HepG2 (cell line): ENCODE measurements at regions not wholly inside any gene's neighbourhood (a gene's known extent, or its start where the extent isn't known, plus 50 kb on each side); places are given as distances from the start of the nearest gene placed in this dataset.
A peak's percentile ranks its signal among the peaks of the same experiment; 100 is the strongest.

Experiments used
- ATAC-seq: fragments of 200-7000 bp; cut with Tn5 transposase; 3 replicates; pipeline ENCODE4 v1.9.1; 2020; ENCODE audit warnings: mild to moderate bottlenecking, moderate library complexity
- BruUV-seq: library from RNA; stranded (reverse); fragments of 400-500 nt; replicated peaks from 2 replicates; lab custom pipeline; 2021; lab: Mats Ljungman, UMichigan
- CTCF ChIA-PET: fragments of 300-600 bp; formaldehyde crosslinking; extraction: SDS; loops from one replicate; lab custom pipeline; 2021; ENCODE audit warnings: low total read pairs, inconsistent platforms, low intra/inter-chr PET ratio; lab: Yijun Ruan, JAX
- POLR2A ChIA-PET: fragments of 350-600 bp; sonication (Branson Sonifier 250); formaldehyde crosslinking; loops from one replicate; lab custom pipeline; 2020; ENCODE audit warnings: antibody characterized with exemption, inconsistent platforms; lab: Yijun Ruan, JAX
- DNase-seq: peaks from one replicate; pipeline ENCODE4 v3.0.0-alpha.2; 2015; ENCODE audit warnings: low spot score
- FAIRE-seq: peaks from 3 replicates; lab custom pipeline; 2011; peaks lifted over from hg19 to GRCh38; lab: Jason Lieb, UNC
- H2AFZ ChIP-seq: one replicate; pipeline ENCODE4 v1.6.1; 2011; ENCODE audit warnings: low read length, inconsistent platforms
- H3K27ac ChIP-seq: fragments of 300-600 bp; 3 replicates; pipeline ENCODE4 v1.8.0; 2011; ENCODE audit warnings: mixed run types, mild to moderate bottlenecking, mixed read lengths, low read length, inconsistent platforms; ENCODE audit not compliant: insufficient read depth; ENCODE audit errors: extremely low read length
- H3K27me3 ChIP-seq, 2 experiments: fragments of 200-600 bp in 1 of 2; 2 replicates in 1 of 2; 3 replicates in 1 of 2; pipeline versions ENCODE4 v1.6.0 to v1.8.0; 2011; ENCODE audit warnings: low read length in 2 of 2, mild to moderate bottlenecking in 2 of 2, moderate library complexity in 2 of 2, inconsistent platforms in 1 of 2; ENCODE audit not compliant: insufficient read depth in 2 of 2, control insufficient read depth in 1 of 2
- H3K36me3 ChIP-seq, 2 experiments: fragments of 200-600 bp in 1 of 2; replicated peaks in 1 of 2; 2 replicates in 1 of 2; 3 replicates in 1 of 2; pipeline versions ENCODE4 v1.5.1 to v1.8.0; 2011; ENCODE audit warnings: low read length in 2 of 2, inconsistent platforms in 1 of 2; ENCODE audit not compliant: insufficient read depth in 2 of 2, control insufficient read depth in 1 of 2
- H3K4me1 ChIP-seq: 2 replicates; pipeline ENCODE4 v1.5.1; 2012; ENCODE audit warnings: low read length, inconsistent platforms; ENCODE audit not compliant: insufficient read depth
- H3K4me2 ChIP-seq: 2 replicates; pipeline ENCODE4 v1.6.0; 2011; ENCODE audit warnings: low read depth, low read length, inconsistent platforms
- H3K4me3 ChIP-seq, 3 experiments: fragments of 200-600 bp in 1 of 3; sonication (generic), shearing (Covaris generic) in 1 of 3; replicated peaks in 1 of 3; 2 replicates each; pipeline ENCODE4 v1.5.1; 2011 to 2016; ENCODE audit warnings: low read length in 3 of 3, inconsistent platforms in 2 of 3, low read depth in 2 of 3, mild to moderate bottlenecking in 2 of 3, control low read depth in 1 of 3, mixed read lengths in 1 of 3; ENCODE audit not compliant: insufficient read depth in 1 of 3
- H3K79me2 ChIP-seq: one replicate; pipeline ENCODE4 v1.6.1; 2011; ENCODE audit warnings: low read length, inconsistent platforms; ENCODE audit not compliant: insufficient read depth
- H3K9ac ChIP-seq: 2 replicates; pipeline ENCODE4 v1.6.0; 2011; ENCODE audit warnings: mild to moderate bottlenecking, low read depth, low read length, inconsistent platforms; ENCODE audit not compliant: insufficient read depth
- H3K9me3 ChIP-seq: 2 replicates; pipeline ENCODE4 v1.5.1; 2012; ENCODE audit warnings: mild to moderate bottlenecking, low read length
- H4K20me1 ChIP-seq: 2 replicates; pipeline ENCODE4 v1.6.0; 2011; ENCODE audit warnings: inconsistent platforms, mild to moderate bottlenecking, low read length, moderate library complexity; ENCODE audit not compliant: insufficient read depth
- ATF7 ChIP-seq, 2 experiments: fragments of 450-650 bp in 1 of 2; sonication (generic) in 1 of 2; formaldehyde crosslinking in 1 of 2; IDR thresholded peaks; 2 replicates each; pipeline versions ENCODE4 v1.4.0 to v1.6.1; 2016 to 2020; ENCODE audit warnings: antibody characterized with exemption in 1 of 2, mild to moderate bottlenecking in 1 of 2, missing genetic modification reagents in 1 of 2
- BRD4 ChIP-seq: sonication (generic); formaldehyde crosslinking; IDR thresholded peaks from 2 replicates; pipeline ENCODE4 v1.4.0; 2020; ENCODE audit warnings: missing genetic modification reagents
- CCAR2 ChIP-seq: fragments of 200-400 bp; formaldehyde crosslinking; optimal IDR thresholded peaks from 2 replicates; pipeline ENCODE3; 2018; ENCODE audit warnings: low read depth, mild to moderate bottlenecking, low read length, moderate library complexity
- FIP1L1 ChIP-seq: fragments of 200-400 bp; formaldehyde crosslinking; IDR thresholded peaks from 2 replicates; pipeline ENCODE4 v1.6.1; 2018; ENCODE audit warnings: low read depth, mild to moderate bottlenecking, low read length, moderate library complexity, borderline replicate concordance; ENCODE audit not compliant: insufficient read depth
- GABPA ChIP-seq, 2 experiments: IDR thresholded peaks; 2 replicates each; pipeline ENCODE4 v1.6.1; 2011 to 2016; ENCODE audit warnings: low read depth in 2 of 2, low read length in 1 of 2, missing biosample characterization in 1 of 2, missing genetic modification characterization in 1 of 2
- KLF16 ChIP-seq, 2 experiments: sonication (generic) in 1 of 2; formaldehyde crosslinking in 1 of 2; IDR thresholded peaks; 2 replicates each; pipeline versions ENCODE4 v1.6.1 to v1.8.0; 2016 to 2023; ENCODE audit warnings: missing genetic modification reagents in 2 of 2, missing compliant biosample characterization in 1 of 2
- MEIS2 ChIP-seq: sonication (generic); formaldehyde crosslinking; IDR thresholded peaks from 2 replicates; pipeline ENCODE4 v1.9.0; 2021; ENCODE audit warnings: mild to moderate bottlenecking, missing genetic modification reagents
- NR1H2 ChIP-seq: sonication (generic); formaldehyde crosslinking; IDR thresholded peaks from 2 replicates; pipeline ENCODE4 v1.8.1; 2022; ENCODE audit warnings: low read depth, missing genetic modification reagents, borderline replicate concordance
- SNRNP70 ChIP-seq: fragments of 200-400 bp; formaldehyde crosslinking; IDR thresholded peaks from 2 replicates; pipeline ENCODE4 v1.6.1; 2017; ENCODE audit warnings: mild to moderate bottlenecking, low read depth, low read length, moderate library complexity
- TBX3 ChIP-seq: fragments of 450-650 bp; IDR thresholded peaks from 2 replicates; pipeline ENCODE4 v1.6.1; 2017; ENCODE audit warnings: antibody characterized with exemption, mild to moderate bottlenecking, inconsistent platforms, borderline replicate concordance
- ZBTB1 ChIP-seq: sonication (generic); formaldehyde crosslinking; IDR thresholded peaks from 2 replicates; pipeline ENCODE4 v1.4.0; 2020; ENCODE audit warnings: missing genetic modification reagents, borderline replicate concordance
- ZBTB44 ChIP-seq: sonication (generic); formaldehyde crosslinking; IDR thresholded peaks from 2 replicates; pipeline ENCODE4 v1.4.0; 2020; ENCODE audit warnings: missing genetic modification reagents
- ZNF337 ChIP-seq: sonication (generic); formaldehyde crosslinking; IDR thresholded peaks from 2 replicates; pipeline ENCODE4 v1.5.1; 2020; ENCODE audit warnings: missing genetic modification reagents, low read depth, mild to moderate bottlenecking, borderline replicate concordance
- ZNF577 ChIP-seq: sonication (generic); formaldehyde crosslinking; IDR thresholded peaks from 2 replicates; pipeline ENCODE4 v1.4.0; 2020; ENCODE audit warnings: mild to moderate bottlenecking, low read depth, missing genetic modification reagents, borderline replicate concordance
- WGBS: methylation state at CpG from one replicate; pipeline ENCODE4 v1.1.6; 2017; ENCODE audit warnings: low lambda C conversion rate; 5-methylcytosine and 5-hydroxymethylcytosine counted together
- in situ Hi-C: cut with HindIII; loops from 2 replicates; pipeline ENCODE4 v1.10.0; 2017; ENCODE audit warnings: low pct_unique_long_range_greater_than_20kb; ENCODE audit not compliant: extremely low pct_ligation_motif_present
- intact Hi-C: fragments of 100-400 bp; cut with micrococcal nuclease; formaldehyde crosslinking; loops from one replicate; pipeline ENCODE4 v1.10.0; 2022; ENCODE audit not compliant: unreplicated experiment
- TF ChIP-seq, protein P1 (sequence below): sonication (generic); formaldehyde crosslinking; IDR thresholded peaks from 2 replicates; pipeline ENCODE4 v1.4.0; 2020; ENCODE audit warnings: low read depth, mild to moderate bottlenecking, missing genetic modification reagents

GRCh38 chr4:133839326-133839725 lies 362.3 kb downstream of the PABPC4L start:
- BruUV-seq, result no TSS peak
- CTCF ChIA-PET, result no interaction called here
- no peak overlapping the region for H3K4me3 ChIP-seq
- no peaks in the 10 kb centered on the region for H3K4me1 ChIP-seq
- no peak overlapping the region for H3K4me2 ChIP-seq
- in situ Hi-C loops, result no loop called here
- no peak overlapping the region for H3K27ac ChIP-seq
- H4K20me1 ChIP-seq, result no peaks in the 10 kb centered on the region
- POLR2A ChIA-PET, result no interaction called here
- H2AFZ ChIP-seq, result no peak overlapping the region
- no peaks in the 10 kb centered on the region for H3K79me2 ChIP-seq
- no peaks in the 10 kb centered on the region for H3K27me3 ChIP-seq
- peaks cover 35% of the 10 kb centered on the region for H3K9me3 ChIP-seq
- TF ChIP-seq ATF7 (IDR thresholded peaks at IDR 0.05) (peak; percentile 30; the same call in 1 of the 2 replicates), ATF7 (CRISPR knock-in tag; IDR thresholded peaks at IDR 0.05) (no peak), BRD4 (CRISPR knock-in tag) (no peak), CCAR2 (no peak)
- no peak overlapping the region for H3K9ac ChIP-seq
- ATAC-seq (no peak), DNase-seq (no peak), FAIRE-seq (no peak)
- intact Hi-C loops, result no loop called here
- H3K36me3 ChIP-seq, result no peaks in the 10 kb centered on the region

DNA sequence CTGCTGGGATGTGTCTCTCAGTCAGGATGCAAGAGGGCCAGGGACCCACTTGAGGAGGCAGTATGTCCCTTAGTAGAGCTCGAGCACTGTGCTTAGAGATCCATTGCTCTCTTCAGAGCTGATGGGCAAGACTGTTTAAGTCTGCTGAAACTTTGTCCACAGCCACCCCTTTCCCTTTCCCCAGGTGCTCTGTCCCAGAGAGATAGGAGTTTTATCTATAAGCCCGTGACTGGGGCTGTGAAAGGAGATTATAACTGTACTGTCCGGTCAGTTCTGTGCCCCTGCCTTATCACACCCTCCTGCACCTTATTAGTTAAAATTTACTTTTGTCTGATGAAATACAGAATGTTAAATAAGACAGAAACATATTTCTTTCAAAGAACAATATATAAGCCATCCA lies 378.4 kb downstream of the PABPC4L start:
- no peak overlapping the region for H3K4me2 ChIP-seq
- ATAC-seq, result no peak
- H3K79me2 ChIP-seq, result no peaks in the 10 kb centered on the region
- H2AFZ ChIP-seq, result no peak overlapping the region
- ChIA-PET POLR2A (no interaction called here), CTCF (no interaction called here)
- no peaks in the 10 kb centered on the region for H3K4me1 ChIP-seq
- no peaks in the 10 kb centered on the region for H3K27me3 ChIP-seq
- 3% methylated on average over 2 of the region's 3 CpGs for WGBS
- TF ChIP-seq NR1H2 (no peak), TBX3 (no peak), ZBTB44 (CRISPR knock-in tag) (no peak), SNRNP70 (no peak), ZBTB1 (CRISPR knock-in tag) (no peak), MEIS2 (CRISPR knock-in tag) (no peak), KLF16 (CRISPR knock-in tag; IDR thresholded peaks at IDR 0.05) (no peak), ZNF337 (no peak), GABPA (IDR thresholded peaks at IDR 0.05; ENCODE audit: low read depth, low read length) (no peak), GABPA (CRISPR knock-in tag; IDR thresholded peaks at IDR 0.05; ENCODE audit: low read depth) (no peak), FIP1L1 (no peak), ZNF577 (CRISPR knock-in tag) (no peak)
- TF ChIP-seq, protein P1, sequence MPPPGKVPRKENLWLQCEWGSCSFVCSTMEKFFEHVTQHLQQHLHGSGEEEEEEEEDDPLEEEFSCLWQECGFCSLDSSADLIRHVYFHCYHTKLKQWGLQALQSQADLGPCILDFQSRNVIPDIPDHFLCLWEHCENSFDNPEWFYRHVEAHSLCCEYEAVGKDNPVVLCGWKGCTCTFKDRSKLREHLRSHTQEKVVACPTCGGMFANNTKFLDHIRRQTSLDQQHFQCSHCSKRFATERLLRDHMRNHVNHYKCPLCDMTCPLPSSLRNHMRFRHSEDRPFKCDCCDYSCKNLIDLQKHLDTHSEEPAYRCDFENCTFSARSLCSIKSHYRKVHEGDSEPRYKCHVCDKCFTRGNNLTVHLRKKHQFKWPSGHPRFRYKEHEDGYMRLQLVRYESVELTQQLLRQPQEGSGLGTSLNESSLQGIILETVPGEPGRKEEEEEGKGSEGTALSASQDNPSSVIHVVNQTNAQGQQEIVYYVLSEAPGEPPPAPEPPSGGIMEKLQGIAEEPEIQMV (CRISPR knock-in tag), result no peak
- no peak for FAIRE-seq
- no peak overlapping the region for H3K9ac ChIP-seq
- no peak overlapping the region for H3K27ac ChIP-seq
- H3K4me3 ChIP-seq, result no peak overlapping the region
- BruUV-seq, result no TSS peak
- H3K9me3 ChIP-seq, result peaks cover under 1% of the 10 kb centered on the region; the same call in 1 of the 2 replicates
- no peak for DNase-seq
- intact Hi-C loops (no loop called here), in situ Hi-C loops (no loop called here)
- H4K20me1 ChIP-seq, result no peaks in the 10 kb centered on the region
- no peaks in the 10 kb centered on the region for H3K36me3 ChIP-seq
